C1 segment of cervical spinal cord (tissue), 14 donors: ENCODE measurements at regions not wholly inside any gene's neighbourhood (a gene's known extent, or its start where the extent isn't known, plus 50 kb on each side); places are given as distances from the start of the nearest gene placed in this dataset.
"Not testable (repeated sequence)": the region's sequence is repeated elsewhere in the genome, so short reads cannot be mapped to it uniquely, and the experiment has no call there.

Experiments used
- DNase-seq, 14 donors: peaks; one replicate each; lab custom pipeline; 2025; lab: John Stamatoyannopoulos, UW

- no peak for DNase-seq
These were observed 466.4 kb downstream of the MED13L start for GRCh38 chr12:115811045-115811444.

- no peak for DNase-seq
These were observed 467.2 kb downstream of the MED13L start for GRCh38 chr12:115810122-115810901.

GRCh38 chr12:115806000-115806399 lies 471.5 kb downstream of the MED13L start:
- DNase-seq = no peak

GRCh38 chr12:115802767-115803166 lies 474.7 kb downstream of the MED13L start:
- no peak for DNase-seq

- DNase-seq = no peak
These were observed 475.6 kb downstream of the MED13L start for GRCh38 chr12:115801871-115802270.

GRCh38 chr12:115799610-115800009 lies 477.9 kb downstream of the MED13L start:
- DNase-seq = no peak

- no peak for DNase-seq
These were observed 479.1 kb downstream of the MED13L start for GRCh38 chr12:115798309-115798917.

GRCh38 chr12:115794659-115795081 lies 482.8 kb downstream of the MED13L start:
- no peak for DNase-seq

GRCh38 chr12:115791331-115791730 lies 486.2 kb downstream of the MED13L start:
- DNase-seq = no peak

- no peak for DNase-seq
These were observed 487.0 kb downstream of the MED13L start for GRCh38 chr12:115790526-115790925.

- not testable (repeated sequence) for DNase-seq
These were observed 491.0 kb downstream of the MED13L start for GRCh38 chr12:115786490-115786889.

GRCh38 chr12:115785548-115785947 lies 491.9 kb downstream of the MED13L start:
- DNase-seq = no peak

- DNase-seq = no peak
These were observed 501.1 kb downstream of the MED13L start for GRCh38 chr12:115776399-115776798.

GRCh38 chr12:115774148-115774895 lies 503.2 kb downstream of the MED13L start:
- no peak for DNase-seq

- no peak for DNase-seq
These were observed 505.9 kb downstream of the MED13L start for GRCh38 chr12:115771601-115772000.

- DNase-seq = no peak
These were observed 506.4 kb downstream of the MED13L start for GRCh38 chr12:115771065-115771464.

- no peak for DNase-seq
These were observed 506.9 kb downstream of the MED13L start for GRCh38 chr12:115770643-115771042.

GRCh38 chr12:115767916-115768315 lies 509.6 kb downstream of the MED13L start:
- DNase-seq = no peak

- DNase-seq = no peak
These were observed 513.4 kb downstream of the MED13L start for GRCh38 chr12:115763982-115764621.

GRCh38 chr12:115763376-115763775 lies 514.1 kb downstream of the MED13L start:
- DNase-seq = no peak

GRCh38 chr12:115762936-115763335 lies 514.6 kb downstream of the MED13L start:
- DNase-seq = no peak

GRCh38 chr12:115761784-115762183 lies 515.7 kb downstream of the MED13L start:
- no peak for DNase-seq
